ENCODE measurements at regions not wholly inside any gene's neighbourhood (a gene's known extent, or its start where the extent isn't known, plus 50 kb on each side); places are given as distances from the start of the nearest gene placed in this dataset.

GRCh38 chr10:123952099-123952498 is 60.5 kb upstream of the CPXM2 start:
- Histone ChIP-seq H3K27ac (ENCODE audit: low read depth, low read length) (no peak overlapping the region), H3K36me3 (ENCODE audit: control insufficient read depth, insufficient read depth, low read length) (no peaks in the 10 kb centered on the region), H3K4me1 (ENCODE audit: control insufficient read depth, insufficient read depth, low read length) (no peaks in the 10 kb centered on the region), H3K27me3 (ENCODE audit: control insufficient read depth, insufficient read depth, low read length) (no peaks in the 10 kb centered on the region), H3K4me3 (ENCODE audit: low read depth, low read length) (no peak overlapping the region), H3K9me3 (ENCODE audit: control insufficient read depth, insufficient read depth, low read length) (no peaks in the 10 kb centered on the region)
- WGBS (ENCODE audit: insufficient coverage): 67% methylated on average over 1 of the region's 6 CpGs
- DNase-seq (ENCODE audit: low read depth in 4 of 6, low spot score in 6 of 6): no peak

- Histone ChIP-seq H3K4me1 (ENCODE audit: control insufficient read depth, insufficient read depth, low read length) (no peaks in the 10 kb centered on the region), H3K9me3 (ENCODE audit: control insufficient read depth, insufficient read depth, low read length) (no peaks in the 10 kb centered on the region), H3K36me3 (ENCODE audit: control insufficient read depth, insufficient read depth, low read length) (no peaks in the 10 kb centered on the region), H3K27me3 (ENCODE audit: control insufficient read depth, insufficient read depth, low read length) (no peaks in the 10 kb centered on the region), H3K27ac (ENCODE audit: low read depth, low read length) (no peak overlapping the region), H3K4me3 (ENCODE audit: low read depth, low read length) (no peak overlapping the region)
- WGBS (ENCODE audit: insufficient coverage): 85% methylated on average over 6 of the region's 9 CpGs
- DNase-seq (ENCODE audit: low read depth in 4 of 6, low spot score in 6 of 6): no peak
These were observed 56.6 kb upstream of the CPXM2 start for GRCh38 chr10:123948030-123948823.

- no peak overlapping the region for H3K4me3 ChIP-seq (ENCODE audit: low read depth, low read length)
- H3K27ac ChIP-seq (ENCODE audit: low read depth, low read length): no peak overlapping the region
- H3K36me3 ChIP-seq (ENCODE audit: control insufficient read depth, insufficient read depth, low read length): no peaks in the 10 kb centered on the region
- peak in 2 of 6 donors; percentile 28 to 75 for DNase-seq (ENCODE audit: low read depth in 4 of 6, low spot score in 6 of 6)
- WGBS (ENCODE audit: insufficient coverage): 86% methylated on average over 5 of the region's 8 CpGs
- no peaks in the 10 kb centered on the region for H3K9me3 ChIP-seq (ENCODE audit: control insufficient read depth, insufficient read depth, low read length)
- no peaks in the 10 kb centered on the region for H3K27me3 ChIP-seq (ENCODE audit: control insufficient read depth, insufficient read depth, low read length)
- no peaks in the 10 kb centered on the region for H3K4me1 ChIP-seq (ENCODE audit: control insufficient read depth, insufficient read depth, low read length)
These were observed 53.8 kb upstream of the CPXM2 start for GRCh38 chr10:123945325-123945920.

GRCh38 chr10:123944661-123945060 is 53.1 kb upstream of the CPXM2 start:
- Histone ChIP-seq H3K4me3 (ENCODE audit: low read depth, low read length) (no peak overlapping the region), H3K27me3 (ENCODE audit: control insufficient read depth, insufficient read depth, low read length) (no peaks in the 10 kb centered on the region), H3K36me3 (ENCODE audit: control insufficient read depth, insufficient read depth, low read length) (no peaks in the 10 kb centered on the region), H3K9me3 (ENCODE audit: control insufficient read depth, insufficient read depth, low read length) (no peaks in the 10 kb centered on the region), H3K4me1 (ENCODE audit: control insufficient read depth, insufficient read depth, low read length) (peaks cover 4% of the 10 kb centered on the region), H3K27ac (ENCODE audit: low read depth, low read length) (no peak overlapping the region)
- 64% methylated on average over 4 of the region's 6 CpGs for WGBS (ENCODE audit: insufficient coverage)
- no peak for DNase-seq (ENCODE audit: low read depth in 4 of 6, low spot score in 6 of 6)

GRCh38 chr10:123943307-123943706 is 51.7 kb upstream of the CPXM2 start:
- no peaks in the 10 kb centered on the region for H3K27me3 ChIP-seq (ENCODE audit: control insufficient read depth, insufficient read depth, low read length)
- no peak for DNase-seq (ENCODE audit: low read depth in 4 of 6, low spot score in 6 of 6)
- WGBS (ENCODE audit: insufficient coverage): 90% methylated on average over 3 of the region's 3 CpGs
- no peak overlapping the region for H3K4me3 ChIP-seq (ENCODE audit: low read depth, low read length)
- H3K9me3 ChIP-seq (ENCODE audit: control insufficient read depth, insufficient read depth, low read length): no peaks in the 10 kb centered on the region
- peaks cover 16% of the 10 kb centered on the region for H3K4me1 ChIP-seq (ENCODE audit: control insufficient read depth, insufficient read depth, low read length)
- H3K36me3 ChIP-seq (ENCODE audit: control insufficient read depth, insufficient read depth, low read length): no peaks in the 10 kb centered on the region
- H3K27ac ChIP-seq (ENCODE audit: low read depth, low read length): no peak overlapping the region

- no peaks in the 10 kb centered on the region for H3K9me3 ChIP-seq (ENCODE audit: control insufficient read depth, insufficient read depth, low read length)
- H3K27ac ChIP-seq (ENCODE audit: low read depth, low read length): no peak overlapping the region
- no peak overlapping the region for H3K4me3 ChIP-seq (ENCODE audit: low read depth, low read length)
- no peak for DNase-seq (ENCODE audit: low read depth in 4 of 6, low spot score in 6 of 6)
- peaks cover 18% of the 10 kb centered on the region for H3K4me1 ChIP-seq (ENCODE audit: control insufficient read depth, insufficient read depth, low read length)
- 71% methylated on average over 7 of the region's 11 CpGs for WGBS (ENCODE audit: insufficient coverage)
- H3K27me3 ChIP-seq (ENCODE audit: control insufficient read depth, insufficient read depth, low read length): no peaks in the 10 kb centered on the region
- H3K36me3 ChIP-seq (ENCODE audit: control insufficient read depth, insufficient read depth, low read length): no peaks in the 10 kb centered on the region
These were observed 50.7 kb upstream of the CPXM2 start for GRCh38 chr10:123942114-123942861.

Measured in spinal cord (tissue), 9 donors.